Neural progenitor cell (in vitro differentiated cells): ENCODE measurements at regions not wholly inside any gene's neighbourhood (a gene's known extent, or its start where the extent isn't known, plus 50 kb on each side); places are given as distances from the start of the nearest gene placed in this dataset.

ENCODE experiments used
- DNase-seq: peaks from one replicate; pipeline ENCODE4 v3.0.0-alpha.2; 2016; ENCODE audit warnings: low spot score
- H2AFZ ChIP-seq: fragments of 200-600 bp; sonication (generic); replicated peaks from 2 replicates; pipeline ENCODE4 v1.6.1; 2016; ENCODE audit warnings: antibody characterized with exemption
- H3F3A ChIP-seq: fragments of 200-600 bp; sonication (generic); 2 replicates; pipeline ENCODE4 v1.6.1; 2016; ENCODE audit warnings: antibody characterized with exemption, low read depth
- H3K27ac ChIP-seq: fragments of 200-600 bp; sonication (generic); 2 replicates; pipeline ENCODE4 v1.5.1; 2016; ENCODE audit warnings: mild to moderate bottlenecking
- H3K27me3 ChIP-seq: fragments of 200-600 bp; sonication (generic); 2 replicates; pipeline ENCODE4 v1.6.1; 2016; ENCODE audit warnings: mild to moderate bottlenecking, moderate library complexity
- H3K36me3 ChIP-seq: fragments of 200-600 bp; sonication (generic); 2 replicates; pipeline ENCODE4 v1.5.1; 2016
- H3K4me1 ChIP-seq: fragments of 200-600 bp; sonication (generic); 2 replicates; pipeline ENCODE4 v1.6.1; 2016; ENCODE audit warnings: mixed run types
- H3K4me2 ChIP-seq: fragments of 200-600 bp; sonication (generic); 2 replicates; pipeline ENCODE4 v1.6.1; 2016
- H3K4me3 ChIP-seq: fragments of 200-600 bp; sonication (generic); 2 replicates; pipeline ENCODE4 v1.5.1; 2016
- H3K79me2 ChIP-seq: fragments of 200-600 bp; sonication (generic); 2 replicates; pipeline ENCODE4 v1.6.1; 2016; ENCODE audit warnings: low read depth
- H3K9ac ChIP-seq: fragments of 200-600 bp; sonication (generic); 2 replicates; pipeline ENCODE4 v1.6.1; 2016
- H3K9me3 ChIP-seq: fragments of 200-600 bp; sonication (generic); 2 replicates; pipeline ENCODE4 v1.5.1; 2016; ENCODE audit warnings: low read depth
- H4K20me1 ChIP-seq: fragments of 200-600 bp; sonication (generic); 2 replicates; pipeline ENCODE4 v1.6.1; 2016; ENCODE audit warnings: low read depth
- H3K27ac Mint-ChIP-seq: 3 replicates; pipeline ENCODE4 v1.8.0; 2021; ENCODE audit warnings: mixed read lengths
- H3K27me3 Mint-ChIP-seq: 2 replicates; pipeline ENCODE4 v1.8.0; 2022; ENCODE audit warnings: low read depth, mild to moderate bottlenecking, inconsistent platforms, moderate library complexity, mixed read lengths; ENCODE audit not compliant: insufficient read depth
- H3K36me3 Mint-ChIP-seq: 3 replicates; pipeline ENCODE4 v1.8.0; 2021; ENCODE audit warnings: mixed read lengths
- H3K4me1 Mint-ChIP-seq: 3 replicates; pipeline ENCODE4 v1.8.0; 2021; ENCODE audit warnings: mixed read lengths
- H3K4me3 Mint-ChIP-seq: 3 replicates; pipeline ENCODE4 v1.8.0; 2021; ENCODE audit warnings: mild to moderate bottlenecking, moderate library complexity, mixed read lengths
- H3K9me3 Mint-ChIP-seq: 3 replicates; pipeline ENCODE4 v1.8.0; 2020; ENCODE audit warnings: mixed read lengths
- EZH2 ChIP-seq: fragments of 200-600 bp; sonication (generic); IDR thresholded peaks from 2 replicates; pipeline ENCODE4 v1.6.1; 2017; ENCODE audit warnings: antibody characterized with exemption, mild to moderate bottlenecking, moderate library complexity
- EZH2phosphoT487 ChIP-seq: fragments of 200-600 bp; sonication (generic); IDR thresholded peaks from 2 replicates; pipeline ENCODE4 v1.6.1; 2017; ENCODE audit warnings: antibody characterized with exemption
- TF ChIP-seq, protein P1 (sequence below): fragments of 200-600 bp; sonication (generic); IDR thresholded peaks from 2 replicates; pipeline ENCODE4 v1.5.1; 2017; ENCODE audit warnings: antibody characterized with exemption, mild to moderate bottlenecking

- Histone ChIP-seq H3K4me1 (no peaks in the 10 kb centered on the region), H3K4me2 (no peak overlapping the region), H3K4me3 (no peak overlapping the region), H4K20me1 (no peaks in the 10 kb centered on the region), H3K9me3 (no peaks in the 10 kb centered on the region), H3F3A (no peaks in the 10 kb centered on the region), H3K27me3 (no peaks in the 10 kb centered on the region), H3K27ac (no peak overlapping the region), H3K36me3 (no peaks in the 10 kb centered on the region), H3K79me2 (no peaks in the 10 kb centered on the region), H3K9ac (no peak overlapping the region), H2AFZ (no peak overlapping the region)
- Mint-ChIP-seq H3K4me3 (no peak overlapping the region), H3K36me3 (no peaks in the 10 kb centered on the region), H3K4me1 (no peaks in the 10 kb centered on the region), H3K9me3 (no peaks in the 10 kb centered on the region), H3K27ac (no peak overlapping the region), H3K27me3 (peaks cover 2% of the 10 kb centered on the region)
- TF ChIP-seq EZH2phosphoT487 (no peak), EZH2 (no peak)
- TF ChIP-seq, protein P1, sequence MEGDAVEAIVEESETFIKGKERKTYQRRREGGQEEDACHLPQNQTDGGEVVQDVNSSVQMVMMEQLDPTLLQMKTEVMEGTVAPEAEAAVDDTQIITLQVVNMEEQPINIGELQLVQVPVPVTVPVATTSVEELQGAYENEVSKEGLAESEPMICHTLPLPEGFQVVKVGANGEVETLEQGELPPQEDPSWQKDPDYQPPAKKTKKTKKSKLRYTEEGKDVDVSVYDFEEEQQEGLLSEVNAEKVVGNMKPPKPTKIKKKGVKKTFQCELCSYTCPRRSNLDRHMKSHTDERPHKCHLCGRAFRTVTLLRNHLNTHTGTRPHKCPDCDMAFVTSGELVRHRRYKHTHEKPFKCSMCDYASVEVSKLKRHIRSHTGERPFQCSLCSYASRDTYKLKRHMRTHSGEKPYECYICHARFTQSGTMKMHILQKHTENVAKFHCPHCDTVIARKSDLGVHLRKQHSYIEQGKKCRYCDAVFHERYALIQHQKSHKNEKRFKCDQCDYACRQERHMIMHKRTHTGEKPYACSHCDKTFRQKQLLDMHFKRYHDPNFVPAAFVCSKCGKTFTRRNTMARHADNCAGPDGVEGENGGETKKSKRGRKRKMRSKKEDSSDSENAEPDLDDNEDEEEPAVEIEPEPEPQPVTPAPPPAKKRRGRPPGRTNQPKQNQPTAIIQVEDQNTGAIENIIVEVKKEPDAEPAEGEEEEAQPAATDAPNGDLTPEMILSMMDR: no peak
- no peak for DNase-seq
Measured at GRCh38 chr15:46580924-46581323, 946.1 kb downstream of the SQOR start.

DNA sequence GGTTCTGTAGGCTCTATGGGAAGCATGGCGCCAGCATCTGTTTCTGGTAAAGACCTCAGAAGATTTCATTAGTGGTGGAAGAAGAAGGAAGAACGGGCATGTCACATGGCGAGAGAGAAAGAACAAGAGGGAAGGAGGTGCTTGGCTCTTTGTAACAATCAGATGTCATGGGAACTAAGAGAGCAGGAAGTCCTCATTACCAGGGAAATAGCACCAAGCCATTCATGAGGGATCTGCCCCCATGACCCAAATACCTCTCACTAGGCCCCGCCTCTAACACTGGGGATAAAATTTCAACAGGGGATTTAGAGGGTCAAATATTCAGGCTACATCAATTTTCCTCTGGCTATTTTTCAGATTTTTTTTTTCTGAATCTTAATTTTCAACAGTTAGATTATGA, 954.3 kb downstream of the SQOR start:
- no peak overlapping the region for H3K27ac ChIP-seq
- no peak overlapping the region for H3K4me2 ChIP-seq
- TF ChIP-seq EZH2phosphoT487 (no peak), EZH2 (no peak)
- TF ChIP-seq, protein P1: no peak
- H3K27me3 ChIP-seq: no peaks in the 10 kb centered on the region
- Mint-ChIP-seq H3K36me3 (no peaks in the 10 kb centered on the region), H3K27me3 (peaks cover 2% of the 10 kb centered on the region), H3K9me3 (no peaks in the 10 kb centered on the region), H3K27ac (no peak overlapping the region), H3K4me3 (no peak overlapping the region), H3K4me1 (peaks cover 4% of the 10 kb centered on the region)
- H3K4me1 ChIP-seq: no peaks in the 10 kb centered on the region
- H3K79me2 ChIP-seq: no peaks in the 10 kb centered on the region
- H3K9me3 ChIP-seq: no peaks in the 10 kb centered on the region
- H3F3A ChIP-seq: no peaks in the 10 kb centered on the region
- peak overlapping the region; percentile 19 for H2AFZ ChIP-seq
- no peak overlapping the region for H3K4me3 ChIP-seq
- no peaks in the 10 kb centered on the region for H4K20me1 ChIP-seq
- DNase-seq: peak; percentile 3
- no peaks in the 10 kb centered on the region for H3K36me3 ChIP-seq
- H3K9ac ChIP-seq: no peak overlapping the region

DNA sequence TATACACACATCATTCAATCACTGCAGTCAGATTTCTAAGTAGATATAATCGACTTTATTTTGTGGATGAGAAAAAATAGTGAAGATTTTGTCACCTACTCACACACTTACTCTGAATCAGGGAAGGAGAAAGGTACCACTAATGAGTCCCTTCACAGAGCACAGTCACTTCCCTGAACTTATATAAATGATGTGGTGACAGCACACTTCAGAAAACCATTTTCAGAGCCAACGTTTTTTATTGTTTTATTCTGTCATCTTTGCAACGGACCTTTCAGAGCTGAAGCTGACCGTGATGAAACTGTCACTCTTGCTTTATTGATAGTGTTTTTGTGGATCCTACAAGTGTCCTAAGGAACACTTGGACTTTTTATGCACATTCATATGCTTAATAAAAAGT, 956.6 kb downstream of the SQOR start:
- Histone ChIP-seq H3F3A (no peaks in the 10 kb centered on the region), H3K79me2 (no peaks in the 10 kb centered on the region), H3K27me3 (no peaks in the 10 kb centered on the region), H3K36me3 (no peaks in the 10 kb centered on the region), H3K9me3 (no peaks in the 10 kb centered on the region), H3K4me3 (no peak overlapping the region), H3K4me2 (no peak overlapping the region), H3K4me1 (no peaks in the 10 kb centered on the region), H3K27ac (no peak overlapping the region), H2AFZ (peak overlapping the region; percentile 57), H4K20me1 (no peaks in the 10 kb centered on the region), H3K9ac (no peak overlapping the region)
- peaks cover 4% of the 10 kb centered on the region for H3K4me1 Mint-ChIP-seq
- H3K4me3 Mint-ChIP-seq: no peak overlapping the region
- no peaks in the 10 kb centered on the region for H3K9me3 Mint-ChIP-seq
- TF ChIP-seq EZH2phosphoT487: no peak
- no peak for TF ChIP-seq EZH2
- TF ChIP-seq, protein P1: no peak
- no peak for DNase-seq
- H3K36me3 Mint-ChIP-seq: no peaks in the 10 kb centered on the region
- H3K27ac Mint-ChIP-seq: no peak overlapping the region
- H3K27me3 Mint-ChIP-seq: no peaks in the 10 kb centered on the region
